GM18498 (cell line): ENCODE measurements at regions not wholly inside any gene's neighbourhood (a gene's known extent, or its start where the extent isn't known, plus 50 kb on each side); places are given as distances from the start of the nearest gene placed in this dataset.

Source experiments
- ATAC-seq: cut with Tn5 transposase; IDR thresholded peaks from one replicate; pipeline ENCODE4 v1.9.1; 2021; ENCODE audit warnings: mild to moderate bottlenecking, moderate library complexity; ENCODE audit not compliant: unreplicated experiment

- ATAC-seq = no peak
Observed at GRCh38 chr4:147343692-147344091, 137.2 kb upstream of the EDNRA start.

DNA sequence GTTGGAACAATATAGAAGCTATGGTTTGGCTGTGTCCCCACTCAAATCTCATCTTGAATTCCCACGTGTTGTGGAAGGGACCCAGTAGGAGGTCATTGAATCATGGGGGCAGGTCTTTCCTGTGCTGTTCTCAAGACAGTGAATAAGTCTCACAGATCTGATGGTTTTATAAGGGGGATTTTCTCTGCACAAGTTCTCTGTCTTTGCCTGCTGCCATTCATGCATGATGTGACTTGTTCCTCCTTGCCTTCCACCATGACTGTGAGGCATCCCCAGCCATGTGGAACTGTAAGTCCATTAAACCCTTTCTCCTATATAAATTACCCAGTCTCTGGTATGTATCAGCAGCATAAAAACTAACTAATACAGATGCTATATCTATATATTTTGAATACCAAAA lies 135.2 kb upstream of the EDNRA start:
- ATAC-seq = no peak

GRCh38 chr4:147347217-147347616 lies 133.7 kb upstream of the EDNRA start:
- ATAC-seq = no peak

GRCh38 chr4:147349193-147349592 lies 131.7 kb upstream of the EDNRA start:
- ATAC-seq = no peak

DNA sequence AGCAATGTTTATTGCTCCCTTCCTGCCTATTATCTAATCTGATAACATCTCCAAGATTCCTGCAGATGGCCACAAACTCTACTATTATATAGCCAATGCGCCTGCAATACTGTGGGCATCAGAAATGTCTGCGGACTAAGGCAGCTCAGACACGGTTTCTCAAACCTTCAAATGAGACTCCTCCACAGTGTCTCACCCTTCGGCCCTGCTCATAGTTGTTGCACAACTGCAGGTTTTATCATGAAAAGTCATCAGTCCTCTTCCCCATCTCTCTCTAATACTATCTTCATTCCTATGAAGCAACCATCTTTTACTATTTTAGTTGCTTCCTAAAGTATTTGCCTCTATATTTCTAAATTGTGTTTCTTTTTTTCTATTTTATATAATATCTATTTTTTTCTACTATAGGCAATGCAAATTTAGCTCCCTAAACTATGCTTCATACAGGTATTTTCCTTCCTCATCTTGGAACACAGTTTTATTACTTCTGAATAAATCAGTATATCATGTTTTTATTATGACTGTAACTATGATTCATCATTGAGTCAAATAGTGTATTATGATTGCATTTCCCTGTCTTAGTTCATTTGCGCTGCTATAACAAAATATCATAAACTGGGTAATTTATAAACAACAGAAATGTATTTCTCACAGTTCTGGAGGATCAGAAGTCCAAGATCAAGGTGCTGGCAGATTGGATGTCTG lies 129.7 kb upstream of the EDNRA start:
- no peak for ATAC-seq

DNA sequence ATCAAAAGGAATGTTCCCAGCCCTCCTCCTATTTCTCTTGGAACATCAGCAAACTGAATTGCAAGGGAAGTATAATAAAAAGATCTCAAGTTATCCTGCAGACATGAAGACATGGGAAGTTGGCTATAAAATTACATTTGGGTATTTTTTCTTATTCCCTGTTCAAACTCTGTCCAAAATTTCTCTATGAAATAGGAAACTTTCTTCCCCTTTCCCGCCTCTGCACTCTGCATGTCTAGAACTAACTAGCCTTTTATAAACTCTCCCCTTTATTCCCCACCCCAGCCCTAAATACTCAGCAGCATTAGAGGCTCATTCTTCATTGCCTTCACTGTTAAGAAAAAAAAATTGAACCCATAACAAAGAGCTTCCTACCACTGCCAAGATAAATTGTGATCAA lies 126.7 kb upstream of the EDNRA start:
- ATAC-seq = no peak

DNA sequence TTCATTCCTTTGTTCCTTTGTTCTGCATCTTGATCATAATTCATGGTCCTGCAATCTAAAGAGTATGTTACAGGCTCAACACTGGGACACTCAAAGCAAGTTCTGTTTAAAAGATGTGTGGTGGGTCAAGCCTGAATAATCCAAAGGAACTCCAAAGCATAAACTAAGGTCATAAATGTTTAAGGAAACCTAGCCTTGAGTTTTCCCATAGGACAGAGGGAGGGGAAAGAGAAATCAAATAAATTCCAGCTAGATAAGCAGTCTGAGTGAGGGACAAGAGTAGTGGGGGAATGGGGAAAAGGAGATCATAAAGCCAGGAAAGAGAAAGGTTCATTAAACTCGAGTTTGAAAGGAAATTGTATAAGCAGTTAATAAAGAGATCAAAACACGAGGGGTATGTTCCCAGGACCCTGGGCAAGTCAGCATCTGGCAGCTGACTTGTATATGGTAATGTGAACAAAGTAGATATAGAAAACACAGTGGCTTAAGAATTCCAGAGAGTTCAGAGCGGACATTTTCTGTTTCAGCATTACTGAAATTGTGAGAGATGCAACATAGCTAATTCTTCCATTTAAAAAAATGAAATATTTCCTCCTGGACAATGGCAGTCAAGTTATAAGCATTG lies 125.8 kb upstream of the EDNRA start:
- ATAC-seq = no peak

DNA sequence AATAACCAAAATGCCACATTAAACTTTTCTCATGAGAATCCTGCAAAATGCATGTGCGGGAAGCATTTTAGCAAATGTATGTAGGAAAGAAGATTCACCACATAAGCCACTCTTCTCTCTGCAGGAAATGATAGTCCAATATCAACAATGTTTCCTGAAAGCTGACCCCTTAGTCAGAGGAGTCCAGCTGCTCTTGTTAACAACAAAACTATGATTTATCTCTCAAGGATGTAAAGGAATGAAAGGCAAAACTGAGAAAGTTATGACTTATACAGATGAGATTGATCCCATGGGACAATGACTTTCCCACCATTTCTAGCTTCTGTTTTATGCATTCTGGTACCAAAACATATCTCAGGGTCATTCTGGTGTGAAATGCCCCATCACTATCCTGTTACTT lies 125.0 kb upstream of the EDNRA start:
- ATAC-seq = no peak

- no peak for ATAC-seq
Observed at GRCh38 chr4:147360301-147360700, 120.6 kb upstream of the EDNRA start.

DNA sequence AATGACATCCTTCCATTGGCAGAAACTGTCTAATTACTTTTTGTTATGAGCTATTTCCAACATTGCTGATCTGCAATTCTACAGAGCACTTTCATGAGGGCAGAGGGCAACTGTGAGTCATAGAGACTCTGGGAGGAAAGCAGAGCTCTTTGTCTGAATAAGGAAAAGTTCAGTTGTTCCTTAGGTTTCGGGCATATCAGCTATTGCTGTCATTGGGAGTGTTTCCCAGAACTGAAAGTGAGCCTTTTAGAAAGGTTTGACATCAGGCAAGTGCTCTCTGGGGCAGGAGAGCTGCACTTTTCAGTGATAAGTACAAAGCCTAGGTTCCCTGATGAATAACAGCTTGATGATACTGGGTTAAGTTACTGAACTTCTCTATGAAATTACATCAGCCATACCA lies 119.2 kb upstream of the EDNRA start:
- ATAC-seq = no peak

GRCh38 chr4:147362938-147363337 lies 118.0 kb upstream of the EDNRA start:
- ATAC-seq = no peak

GRCh38 chr4:147363514-147363913 lies 117.4 kb upstream of the EDNRA start:
- ATAC-seq = no peak

- no peak for ATAC-seq
Observed at GRCh38 chr4:147365396-147365795, 115.5 kb upstream of the EDNRA start.

- ATAC-seq = no peak
Observed at GRCh38 chr4:147366164-147366563, 114.7 kb upstream of the EDNRA start.

DNA sequence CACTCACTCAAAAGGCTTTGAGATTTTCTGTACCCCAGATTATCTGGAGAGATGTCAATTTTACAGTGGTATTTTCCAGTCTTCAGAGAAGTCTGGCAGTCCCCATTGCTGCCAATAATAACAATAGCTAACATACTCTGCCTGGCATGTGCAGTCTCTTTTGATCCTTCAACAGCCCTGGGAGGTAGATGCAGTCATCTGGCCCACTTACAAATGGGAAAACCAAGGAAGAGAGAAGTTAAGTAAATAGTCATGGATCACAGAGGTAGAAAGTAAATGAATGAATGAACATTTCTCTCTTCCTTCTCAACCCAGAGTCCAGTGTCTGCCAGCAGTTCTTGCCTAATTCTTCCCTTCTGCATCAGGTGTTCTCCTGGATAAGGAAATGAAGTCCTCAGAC lies 113.0 kb upstream of the EDNRA start:
- ATAC-seq = no peak

DNA sequence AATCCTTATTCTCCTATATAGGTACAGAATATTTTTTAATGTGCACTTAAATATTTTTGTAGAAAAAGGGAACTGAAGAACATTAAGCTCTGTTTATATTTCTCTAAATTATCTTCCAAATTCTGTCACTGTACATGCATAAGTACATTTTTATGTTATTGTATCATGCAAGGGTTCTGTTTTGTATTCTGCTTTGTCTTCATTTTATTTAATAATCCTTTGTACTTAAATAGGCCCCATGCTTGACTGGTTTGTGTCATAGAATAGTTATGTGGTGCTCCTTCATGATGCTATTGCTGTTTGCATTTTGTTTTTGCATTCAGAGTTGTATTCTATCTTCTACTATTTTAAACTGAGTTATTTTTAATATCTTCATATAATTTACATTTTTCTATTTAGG lies 111.9 kb upstream of the EDNRA start:
- ATAC-seq = no peak

GRCh38 chr4:147370473-147370872 lies 110.4 kb upstream of the EDNRA start:
- no peak for ATAC-seq

DNA sequence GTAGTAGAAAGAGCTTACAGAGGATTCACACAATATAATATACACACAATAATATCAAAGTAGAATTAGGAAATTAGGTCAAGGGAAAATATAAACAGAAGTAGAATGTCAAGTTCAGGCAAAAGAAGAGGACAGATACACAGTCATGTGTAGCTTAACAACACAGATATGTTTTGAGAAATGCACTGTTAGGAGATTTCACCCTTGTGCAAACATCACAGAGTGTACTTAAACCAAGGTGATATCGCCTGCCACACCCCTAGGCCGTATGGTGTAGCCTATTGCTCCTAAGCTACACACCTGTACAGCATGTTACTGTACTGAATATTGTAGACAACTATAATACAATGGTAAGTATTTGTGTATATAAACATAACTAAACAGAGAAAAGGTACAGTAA lies 110.0 kb upstream of the EDNRA start:
- ATAC-seq = no peak

DNA sequence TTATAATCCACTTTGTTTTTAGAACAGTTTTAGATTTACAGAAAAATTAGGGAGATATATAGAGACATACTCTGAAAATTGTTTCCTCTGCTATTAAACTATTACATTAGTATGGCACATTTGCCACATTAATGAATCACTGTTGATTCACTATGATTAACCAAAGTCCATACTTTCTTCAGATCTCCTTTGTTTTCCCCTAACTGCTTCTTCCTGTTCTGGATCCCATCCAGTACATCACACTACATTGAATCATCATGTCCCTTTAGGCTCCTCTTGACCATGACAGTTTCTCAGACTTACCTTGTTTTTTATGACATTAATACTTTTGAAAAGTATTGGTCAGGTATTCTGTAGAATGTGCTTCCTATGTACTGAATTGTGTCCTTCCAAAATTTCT lies 109.2 kb upstream of the EDNRA start:
- no peak for ATAC-seq

GRCh38 chr4:147378780-147379179 lies 102.1 kb upstream of the EDNRA start:
- no peak for ATAC-seq

GRCh38 chr4:147381749-147382148 lies 99.1 kb upstream of the EDNRA start:
- ATAC-seq = no peak

- no peak for ATAC-seq
Observed at GRCh38 chr4:147388018-147388417, 92.9 kb upstream of the EDNRA start.

- no peak for ATAC-seq
Observed at GRCh38 chr4:147396105-147396504, 84.8 kb upstream of the EDNRA start.
